NT2/D1 (cell line): ENCODE measurements at regions not wholly inside any gene's neighbourhood (a gene's known extent, or its start where the extent isn't known, plus 50 kb on each side); places are given as distances from the start of the nearest gene placed in this dataset.

ENCODE experiments used
- YY1 ChIP-seq: IDR thresholded peaks from 2 replicates; pipeline ENCODE4 v1.6.1; 2011; ENCODE audit not compliant: insufficient read length, insufficient read depth
- ZNF274 ChIP-seq: IDR thresholded peaks from 2 replicates; pipeline ENCODE4 v1.6.1; 2011; ENCODE audit warnings: mild to moderate bottlenecking, low read depth, low read length

DNA sequence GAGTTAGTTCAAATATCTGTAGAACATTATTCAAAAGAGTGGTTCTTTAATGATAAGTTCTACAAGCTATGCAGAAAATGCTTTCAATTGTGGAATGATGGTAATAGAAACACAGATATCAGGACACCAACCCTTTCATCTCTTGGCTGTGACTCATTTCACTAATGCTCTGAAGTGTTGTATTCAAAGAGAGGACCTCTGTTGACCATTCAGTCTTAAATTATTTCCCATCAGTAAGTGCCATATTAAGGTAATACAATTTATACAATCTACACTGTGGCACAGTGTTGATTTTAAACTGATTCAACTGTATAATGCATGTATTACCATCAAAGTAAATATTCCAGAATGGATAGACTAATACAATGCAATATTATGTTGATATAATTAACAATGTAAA lies 289.0 kb upstream of the ADGRL3 start:
- TF ChIP-seq ZNF274 (no peak), YY1 (no peak)
